Upper lobe of right lung (tissue), 1 donor: ENCODE measurements at regions not wholly inside any gene's neighbourhood (a gene's known extent, or its start where the extent isn't known, plus 50 kb on each side); places are given as distances from the start of the nearest gene placed in this dataset.

Source experiments
- ATAC-seq: fragments of 200-7000 bp; cut with Tn5 transposase; one replicate; pipeline ENCODE4 v1.9.1; 2020; ENCODE audit warnings: mild to moderate bottlenecking, moderate library complexity
- DNase-seq: peaks from one replicate; pipeline ENCODE4 v3.0.0-alpha.2; 2020
- H3K27ac ChIP-seq: fragments of 200-600 bp; one replicate; pipeline ENCODE4 v1.8.0; 2022
- H3K27me3 ChIP-seq: fragments of 200-600 bp; one replicate; pipeline ENCODE4 v1.8.0; 2022; ENCODE audit warnings: mild to moderate bottlenecking
- H3K36me3 ChIP-seq: fragments of 200-600 bp; one replicate; pipeline ENCODE4 v1.8.0; 2022
- H3K4me1 ChIP-seq: fragments of 200-600 bp; one replicate; pipeline ENCODE4 v1.8.0; 2022
- H3K4me3 ChIP-seq: fragments of 200-600 bp; one replicate; pipeline ENCODE4 v1.8.0; 2022; ENCODE audit warnings: mild to moderate bottlenecking
- H3K9me3 ChIP-seq: fragments of 200-600 bp; one replicate; pipeline ENCODE4 v1.8.0; 2022
- CTCF ChIP-seq: fragments of 200-600 bp; IDR thresholded peaks from one replicate; pipeline ENCODE4 v1.8.0; 2022; ENCODE audit warnings: antibody characterized with exemption
- intact Hi-C: fragments of 100-400 bp; cut with DNase I; formaldehyde crosslinking; loops from one replicate; pipeline ENCODE4 v1.11.0; 2022
- donor health status: DM: no; HTN: yes; CAD: no; lungs with severe emphysema.

GRCh38 chr5:88117546-88117945 lies 151.1 kb downstream of the TMEM161B start:
- Histone ChIP-seq H3K4me3 (no peak overlapping the region), H3K4me1 (no peaks in the 10 kb centered on the region), H3K9me3 (no peaks in the 10 kb centered on the region), H3K27me3 (no peaks in the 10 kb centered on the region), H3K36me3 (no peaks in the 10 kb centered on the region), H3K27ac (no peak overlapping the region)
- intact Hi-C loops, result no loop called here
- TF ChIP-seq CTCF, result no peak
- ATAC-seq, result no peak
- DNase-seq, result no peak

GRCh38 chr5:88116396-88116795 lies 152.2 kb downstream of the TMEM161B start:
- DNase-seq (no peak), ATAC-seq (no peak)
- no peak overlapping the region for H3K4me3 ChIP-seq
- no peaks in the 10 kb centered on the region for H3K27me3 ChIP-seq
- TF ChIP-seq CTCF, result no peak
- no peaks in the 10 kb centered on the region for H3K36me3 ChIP-seq
- H3K9me3 ChIP-seq, result no peaks in the 10 kb centered on the region
- H3K27ac ChIP-seq, result no peak overlapping the region
- intact Hi-C loops, result no loop called here
- no peaks in the 10 kb centered on the region for H3K4me1 ChIP-seq

- Histone ChIP-seq H3K4me1 (no peaks in the 10 kb centered on the region), H3K4me3 (no peak overlapping the region), H3K27me3 (no peaks in the 10 kb centered on the region), H3K9me3 (no peaks in the 10 kb centered on the region), H3K27ac (no peak overlapping the region), H3K36me3 (no peaks in the 10 kb centered on the region)
- TF ChIP-seq CTCF, result no peak
- ATAC-seq (no peak), DNase-seq (no peak)
- intact Hi-C loops, result no loop called here
Observed at GRCh38 chr5:88115211-88115610, 153.4 kb downstream of the TMEM161B start.

GRCh38 chr5:88113429-88113828 lies 155.2 kb downstream of the TMEM161B start:
- H3K4me3 ChIP-seq, result no peak overlapping the region
- H3K27ac ChIP-seq, result no peak overlapping the region
- ATAC-seq (no peak), DNase-seq (no peak)
- no peaks in the 10 kb centered on the region for H3K4me1 ChIP-seq
- no peaks in the 10 kb centered on the region for H3K27me3 ChIP-seq
- TF ChIP-seq CTCF, result no peak
- H3K9me3 ChIP-seq, result no peaks in the 10 kb centered on the region
- H3K36me3 ChIP-seq, result no peaks in the 10 kb centered on the region
- intact Hi-C loops, result no loop called here

GRCh38 chr5:88109818-88110217 lies 158.8 kb downstream of the TMEM161B start:
- intact Hi-C loops, result no loop called here
- Histone ChIP-seq H3K4me1 (no peaks in the 10 kb centered on the region), H3K9me3 (no peaks in the 10 kb centered on the region), H3K4me3 (no peak overlapping the region), H3K27me3 (no peaks in the 10 kb centered on the region), H3K36me3 (no peaks in the 10 kb centered on the region), H3K27ac (no peak overlapping the region)
- ATAC-seq, result no peak
- DNase-seq, result no peak
- TF ChIP-seq CTCF, result no peak
